ENCODE measurements at regions not wholly inside any gene's neighbourhood (a gene's known extent, or its start where the extent isn't known, plus 50 kb on each side); places are given as distances from the start of the nearest gene placed in this dataset.
"Not testable (repeated sequence)": the region's sequence is repeated elsewhere in the genome, so short reads cannot be mapped to it uniquely, and the experiment has no call there.

DNA sequence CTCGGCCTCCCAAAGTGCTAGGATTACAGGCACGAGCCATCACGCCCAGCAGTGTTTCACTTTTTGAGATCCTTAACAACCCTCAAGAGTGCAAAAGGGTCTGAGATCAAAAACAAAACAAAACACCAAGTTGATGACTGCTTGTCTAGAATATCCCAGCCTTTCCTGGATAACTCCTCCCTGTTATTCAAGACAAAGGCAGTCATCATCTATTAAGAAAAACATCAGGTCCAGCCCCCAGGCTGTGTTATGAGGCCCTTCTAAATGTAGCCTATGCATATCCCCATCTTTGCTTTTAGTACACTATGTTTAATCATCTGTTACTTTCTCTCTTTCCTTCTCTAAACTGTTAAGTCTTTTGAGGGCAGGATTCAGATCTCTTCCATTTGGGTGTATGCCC is 150.1 kb upstream of the FHIT start:
- CTCF ChIA-PET = no interaction called here
- POLR2A ChIA-PET = no interaction called here
- intact Hi-C loops (cut with micrococcal nuclease) = no loop called here

DNA sequence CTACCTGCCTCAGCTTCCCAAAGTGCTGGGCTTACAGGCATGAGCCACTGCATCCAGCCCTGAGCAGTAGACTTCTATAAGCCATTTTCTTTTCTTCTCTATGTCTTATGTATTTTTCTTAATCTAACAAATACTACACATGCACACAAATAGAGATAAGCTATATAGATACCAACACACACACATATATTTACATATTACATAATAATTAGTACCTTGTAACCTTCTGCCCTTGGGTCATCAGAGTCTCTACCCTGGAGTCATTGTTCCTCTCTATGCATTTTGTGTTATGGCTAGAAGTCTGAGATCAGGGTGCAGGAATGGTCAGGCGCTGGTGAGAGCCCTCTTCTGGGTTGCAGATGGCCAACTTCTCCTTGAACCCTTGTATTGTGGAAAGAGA is 154.0 kb upstream of the PTPRG start:
- Mint-ChIP-seq H3K36me3 (no peaks in the 10 kb centered on the region), H3K27me3 (peaks cover 10% of the 10 kb centered on the region), H3K4me1 (ENCODE audit: low read depth) (no peaks in the 10 kb centered on the region), H3K27ac (no peak overlapping the region), H3K4me3 (no peak overlapping the region), H3K9me3 (no peaks in the 10 kb centered on the region)
- no peak for DNase-seq
- intact Hi-C loops (cut with micrococcal nuclease) = no loop called here
- ChIA-PET POLR2A (no interaction called here), CTCF (no interaction called here)

More for the DNA sequence above, 150.1 kb upstream of the FHIT start:
- Mint-ChIP-seq H3K4me3 (no peak overlapping the region), H3K9me3 (peaks cover under 1% of the 10 kb centered on the region), H3K4me1 (ENCODE audit: low read depth) (no peaks in the 10 kb centered on the region), H3K36me3 (no peaks in the 10 kb centered on the region), H3K27ac (no peak overlapping the region), H3K27me3 (no peaks in the 10 kb centered on the region)
- DNase-seq = no peak

DNA sequence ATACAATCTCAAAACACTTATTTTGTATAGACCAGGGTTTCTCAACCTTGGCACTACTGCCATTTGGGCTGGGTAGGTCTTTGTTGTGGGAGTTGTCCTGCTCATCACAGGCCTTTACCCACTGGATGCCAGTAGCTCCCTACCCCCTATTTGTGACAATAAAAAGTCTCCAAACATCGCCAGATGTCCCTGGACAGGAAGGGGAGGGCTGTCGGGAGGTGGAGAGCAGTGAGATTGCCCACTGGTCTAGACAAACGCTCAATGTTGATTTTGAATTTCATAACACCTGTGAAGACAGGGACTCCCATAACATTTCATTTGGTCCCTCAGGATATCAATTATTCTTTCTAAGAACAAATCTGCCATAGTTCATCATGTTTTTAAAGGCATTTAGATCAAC is 151.7 kb upstream of the PTPRG start:
- no peak for DNase-seq
- Mint-ChIP-seq H3K36me3 (no peaks in the 10 kb centered on the region), H3K27me3 (peaks cover 10% of the 10 kb centered on the region), H3K4me3 (no peak overlapping the region), H3K4me1 (ENCODE audit: low read depth) (no peaks in the 10 kb centered on the region), H3K9me3 (no peaks in the 10 kb centered on the region), H3K27ac (no peak overlapping the region)
- intact Hi-C loops (cut with micrococcal nuclease) = no loop called here
- ChIA-PET CTCF (no interaction called here), POLR2A (no interaction called here)

DNA sequence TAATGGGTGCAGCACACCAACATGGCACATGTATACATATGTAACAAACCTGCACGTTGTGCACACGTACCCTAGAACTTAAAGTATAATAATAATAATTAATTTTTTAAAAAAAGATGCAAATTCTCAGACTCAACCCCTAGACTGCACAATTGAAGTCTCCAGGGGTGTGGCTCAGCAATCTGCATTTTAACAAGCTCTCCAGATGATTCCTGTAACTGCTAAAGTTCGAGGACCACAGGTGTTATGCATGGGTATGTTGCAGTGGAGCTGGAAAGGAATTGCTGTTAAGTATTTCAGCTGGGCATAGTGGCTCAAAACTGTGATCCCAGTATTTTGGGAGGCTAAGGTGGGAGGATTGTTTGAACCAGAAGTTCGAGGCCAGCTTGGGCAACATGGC is 151.0 kb upstream of the PTPRG start:
- DNase-seq; POLR2A ChIA-PET; H3K4me3 Mint-ChIP-seq; H3K9me3 Mint-ChIP-seq; intact Hi-C loops (cut with micrococcal nuclease); H3K27me3 Mint-ChIP-seq; H3K4me1 Mint-ChIP-seq (ENCODE audit: low read depth); H3K36me3 Mint-ChIP-seq; CTCF ChIA-PET; H3K27ac Mint-ChIP-seq: not testable (repeated sequence)

DNA sequence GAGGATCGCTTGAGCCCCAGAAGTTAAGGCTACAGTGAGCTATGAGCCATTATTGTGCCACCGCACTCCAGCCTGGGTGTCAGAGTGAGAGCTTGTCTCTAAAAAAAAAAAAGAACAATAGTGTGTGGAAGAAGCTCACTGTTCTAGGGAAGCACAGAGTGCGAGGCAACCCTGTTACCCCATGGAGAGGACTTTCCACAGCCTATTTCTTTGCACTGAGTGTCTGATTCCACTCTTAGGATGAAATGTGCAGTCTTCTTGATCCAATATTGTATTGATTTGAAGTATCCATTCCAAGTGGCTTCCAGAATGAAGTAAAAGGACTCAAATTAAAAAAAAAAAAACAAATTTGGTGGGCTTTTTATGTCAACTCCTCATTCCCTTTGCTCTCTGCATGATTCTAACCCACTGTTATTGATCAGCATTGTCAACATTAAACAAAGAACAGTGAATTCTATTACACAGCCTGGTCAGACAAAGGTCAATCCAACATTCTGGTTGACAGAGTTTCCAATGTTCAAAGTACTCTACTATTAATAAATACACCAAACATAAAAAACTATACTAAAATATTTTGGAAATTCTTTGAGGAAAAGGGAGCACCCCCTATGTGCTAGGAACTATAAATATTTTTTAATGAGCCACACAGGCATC is 150.2 kb upstream of the PTPRG start:
- Mint-ChIP-seq H3K4me1 (ENCODE audit: low read depth) (no peaks in the 10 kb centered on the region), H3K36me3 (no peaks in the 10 kb centered on the region), H3K27ac (no peak overlapping the region), H3K27me3 (peaks cover 10% of the 10 kb centered on the region), H3K4me3 (no peak overlapping the region), H3K9me3 (no peaks in the 10 kb centered on the region)
- POLR2A ChIA-PET = no interaction called here
- intact Hi-C loops (cut with micrococcal nuclease) = no loop called here
- CTCF ChIA-PET = no interaction called here
- no peak for DNase-seq

DNA sequence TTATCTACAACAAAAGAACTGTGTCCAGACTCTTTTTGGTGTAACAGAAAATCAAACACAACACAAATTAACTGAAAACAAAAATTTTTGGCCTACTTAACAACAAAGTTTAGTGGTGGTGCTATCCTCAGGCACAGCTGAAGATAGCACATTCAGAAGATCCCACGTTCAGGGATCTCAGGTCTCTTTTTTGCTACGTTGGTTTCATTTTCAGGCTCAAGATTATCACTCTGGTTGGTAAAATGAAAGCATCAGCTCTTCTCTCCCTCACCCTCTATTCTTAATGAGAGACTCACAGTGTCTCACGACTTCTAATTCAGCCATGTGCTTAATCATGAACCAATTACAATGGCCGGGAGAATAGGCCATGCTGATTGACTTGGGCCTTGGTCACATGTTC is 146.9 kb upstream of the PTPRG start:
- intact Hi-C loops (cut with micrococcal nuclease) = no loop called here
- ChIA-PET POLR2A (no interaction called here), CTCF (interaction anchor here (0.8 kb wide), 1 partner anchor 32 kb away, joined by 3 read pairs; no protein-coding TSS in a partner anchor)
- H3K36me3 Mint-ChIP-seq = no peaks in the 10 kb centered on the region
- peaks cover 4% of the 10 kb centered on the region for H3K27me3 Mint-ChIP-seq
- H3K4me3 Mint-ChIP-seq = no peak overlapping the region
- no peaks in the 10 kb centered on the region for H3K9me3 Mint-ChIP-seq
- no peak for DNase-seq
- no peak overlapping the region for H3K27ac Mint-ChIP-seq
- no peaks in the 10 kb centered on the region for H3K4me1 Mint-ChIP-seq (ENCODE audit: low read depth)

DNA sequence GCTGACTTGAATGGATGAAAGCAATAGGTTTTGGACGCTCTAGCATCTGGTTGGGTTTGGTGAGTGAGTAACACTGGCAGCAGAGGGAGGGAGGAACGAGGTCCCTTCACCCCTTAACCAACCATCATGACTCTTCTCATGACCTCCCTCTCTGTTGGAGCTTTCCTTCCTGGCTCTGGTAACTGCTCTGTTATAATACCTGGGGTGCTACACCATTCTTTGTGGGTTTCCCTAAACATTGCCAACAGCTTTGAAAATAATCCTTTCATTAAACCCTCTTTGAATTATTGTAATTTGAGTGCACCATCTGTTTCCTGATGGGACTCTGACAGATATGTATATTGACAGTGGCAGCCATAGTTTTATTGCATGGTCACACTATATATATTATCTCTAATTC is 146.2 kb upstream of the PTPRG start:
- no peak for DNase-seq
- intact Hi-C loops (cut with micrococcal nuclease) = no loop called here
- Mint-ChIP-seq H3K4me1 (ENCODE audit: low read depth) (peaks cover 3% of the 10 kb centered on the region), H3K9me3 (no peaks in the 10 kb centered on the region), H3K36me3 (no peaks in the 10 kb centered on the region), H3K27me3 (peaks cover 4% of the 10 kb centered on the region), H3K4me3 (no peak overlapping the region), H3K27ac (no peak overlapping the region)
- CTCF ChIA-PET = no interaction called here
- POLR2A ChIA-PET = no interaction called here

DNA sequence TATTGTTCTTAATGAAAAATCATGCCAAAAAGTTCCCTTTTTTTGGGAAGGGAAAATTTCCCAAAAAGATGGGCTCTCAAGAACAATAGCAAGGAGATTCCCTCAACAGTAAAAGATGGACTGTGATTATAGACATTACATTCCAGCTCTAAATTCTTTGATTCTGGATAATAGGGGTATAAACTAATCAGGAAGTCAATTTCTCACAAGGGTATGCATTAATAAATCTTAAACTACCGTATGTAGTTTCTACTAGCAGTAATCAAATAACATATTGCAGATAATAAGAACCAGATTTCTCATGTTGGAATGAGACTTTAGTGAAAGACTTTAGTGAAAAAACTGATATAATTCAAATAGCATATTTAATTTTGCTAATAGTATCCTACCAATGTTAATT is 144.8 kb upstream of the PTPRG start:
- ChIA-PET CTCF (no interaction called here), POLR2A (no interaction called here)
- Mint-ChIP-seq H3K9me3 (no peaks in the 10 kb centered on the region), H3K27ac (no peak overlapping the region), H3K36me3 (no peaks in the 10 kb centered on the region), H3K27me3 (peaks cover 3% of the 10 kb centered on the region), H3K4me3 (no peak overlapping the region), H3K4me1 (ENCODE audit: low read depth) (peaks cover 8% of the 10 kb centered on the region)
- no peak for DNase-seq
- intact Hi-C loops (cut with micrococcal nuclease) = no loop called here

DNA sequence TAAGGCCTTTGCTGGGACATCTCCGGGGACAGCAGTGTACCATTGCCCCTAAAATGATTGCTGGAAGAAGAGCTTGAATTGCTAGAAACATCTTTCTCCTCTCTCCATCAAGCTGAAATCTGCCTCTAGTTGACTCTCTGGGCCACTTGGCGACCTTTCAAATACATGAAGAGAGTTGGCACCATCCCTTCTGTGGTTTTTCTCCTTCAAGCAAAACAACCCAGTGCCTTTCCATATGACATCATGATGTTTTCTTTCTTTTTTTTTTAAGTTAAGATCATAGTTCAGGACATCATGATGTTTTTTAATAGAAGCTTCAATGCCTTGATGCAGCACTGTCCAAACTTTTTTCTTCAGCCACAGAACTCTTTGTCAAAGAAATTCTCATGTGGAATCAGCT is 144.0 kb upstream of the PTPRG start:
- no peaks in the 10 kb centered on the region for H3K36me3 Mint-ChIP-seq
- ChIA-PET POLR2A (no interaction called here), CTCF (no interaction called here)
- no peak overlapping the region for H3K27ac Mint-ChIP-seq
- H3K4me1 Mint-ChIP-seq (ENCODE audit: low read depth) = peaks cover 8% of the 10 kb centered on the region
- H3K4me3 Mint-ChIP-seq = no peak overlapping the region
- no peak for DNase-seq
- peaks cover 1% of the 10 kb centered on the region for H3K27me3 Mint-ChIP-seq
- H3K9me3 Mint-ChIP-seq = no peaks in the 10 kb centered on the region
- intact Hi-C loops (cut with micrococcal nuclease) = no loop called here

DNA sequence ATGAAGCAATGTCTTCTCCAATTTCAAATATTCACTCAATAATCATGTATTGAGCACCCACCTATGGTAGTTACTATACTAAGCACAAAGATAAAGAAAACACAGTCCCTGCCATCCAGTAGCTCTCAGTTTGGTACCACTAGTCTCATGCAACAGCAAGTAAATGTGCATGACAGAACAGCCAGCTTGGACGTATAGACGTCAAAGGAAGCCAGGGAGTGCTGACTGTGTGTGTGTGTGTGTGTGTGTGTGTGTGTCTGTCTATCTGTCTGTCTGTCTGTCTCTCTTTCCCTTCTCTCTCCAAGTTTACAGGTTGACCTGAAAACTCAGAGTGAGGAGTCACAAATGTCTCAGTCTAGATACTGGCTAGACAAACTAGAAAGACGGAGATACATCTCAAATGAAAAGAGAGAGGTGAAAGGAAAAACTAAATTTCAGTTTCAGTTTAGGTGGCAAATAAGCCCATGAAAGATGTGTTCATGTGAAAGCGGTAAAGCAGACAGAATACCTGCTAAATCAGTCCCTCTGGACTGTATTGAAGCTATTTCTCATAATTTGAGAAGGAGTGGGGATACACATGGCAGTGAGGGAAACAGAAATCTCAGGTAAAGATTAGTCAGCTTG is 141.1 kb upstream of the PTPRG start:
- Mint-ChIP-seq H3K4me3 (no peak overlapping the region), H3K9me3 (no peaks in the 10 kb centered on the region), H3K27ac (peak overlapping the region; percentile 21), H3K27me3 (peaks cover 1% of the 10 kb centered on the region), H3K36me3 (no peaks in the 10 kb centered on the region), H3K4me1 (ENCODE audit: low read depth) (peaks cover 8% of the 10 kb centered on the region)
- no peak for DNase-seq
- POLR2A ChIA-PET = no interaction called here
- intact Hi-C loops (cut with micrococcal nuclease) = no loop called here
- CTCF ChIA-PET = no interaction called here

DNA sequence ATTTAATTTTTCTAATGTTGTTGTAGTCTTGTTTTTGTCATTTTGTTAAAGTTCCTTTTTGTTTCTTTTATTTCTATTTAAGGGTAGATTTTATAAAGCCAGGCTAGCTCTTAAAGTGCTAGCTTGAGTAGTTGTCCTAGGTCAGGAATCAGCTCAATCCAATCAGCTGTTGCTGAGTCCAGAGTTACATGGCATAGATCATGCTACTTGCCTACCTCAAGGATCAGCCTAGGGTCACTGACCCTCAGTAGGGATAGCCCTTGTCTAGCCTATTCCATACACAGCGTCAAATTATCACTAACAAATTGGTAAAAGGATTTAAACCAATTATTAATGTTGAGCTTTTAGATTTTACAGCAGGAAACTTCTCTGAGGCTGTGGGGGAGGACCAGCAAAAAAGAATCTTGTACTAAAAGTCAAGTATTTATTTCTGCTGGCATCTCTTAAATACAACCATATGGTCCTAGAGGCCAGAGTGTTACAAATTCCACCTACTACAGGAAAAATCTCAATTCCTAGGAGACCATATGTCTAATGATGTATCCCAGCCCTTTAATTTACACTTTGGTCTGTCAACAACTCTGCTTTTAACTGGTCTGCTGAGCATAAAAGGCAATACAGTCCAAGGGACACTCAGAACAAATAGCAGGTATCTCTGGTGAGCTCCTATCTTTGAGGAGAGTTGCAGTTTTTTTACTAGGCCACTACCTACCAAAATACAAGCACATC is 138.3 kb upstream of the PTPRG start:
- Mint-ChIP-seq H3K27me3 (no peaks in the 10 kb centered on the region), H3K27ac (no peak overlapping the region), H3K9me3 (no peaks in the 10 kb centered on the region), H3K4me3 (no peak overlapping the region), H3K36me3 (no peaks in the 10 kb centered on the region), H3K4me1 (ENCODE audit: low read depth) (peaks cover 8% of the 10 kb centered on the region)
- intact Hi-C loops (cut with micrococcal nuclease) = no loop called here
- ChIA-PET CTCF (no interaction called here), POLR2A (no interaction called here)
- DNase-seq = no peak

DNA sequence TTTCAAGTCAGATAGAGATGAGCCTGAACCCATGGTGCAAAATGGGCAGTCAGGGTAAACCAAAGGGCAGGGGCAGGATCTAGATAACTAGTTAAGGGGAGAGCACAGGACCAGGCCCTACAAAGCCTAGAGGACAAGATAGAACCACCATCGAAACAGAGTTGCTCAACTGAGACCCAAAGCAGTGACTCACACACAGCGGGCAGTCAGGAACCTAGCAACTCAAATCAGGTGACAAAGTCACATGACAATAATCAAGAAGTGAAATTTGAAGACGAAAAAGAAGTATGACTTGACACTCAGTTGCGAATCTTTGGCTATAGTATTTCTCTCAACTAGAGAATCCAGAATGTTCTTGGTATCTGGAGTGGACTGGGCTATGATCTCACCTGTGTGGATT is 136.0 kb upstream of the PTPRG start:
- no peaks in the 10 kb centered on the region for H3K27me3 Mint-ChIP-seq
- POLR2A ChIA-PET = no interaction called here
- no peaks in the 10 kb centered on the region for H3K36me3 Mint-ChIP-seq
- intact Hi-C loops (cut with micrococcal nuclease) = no loop called here
- H3K27ac Mint-ChIP-seq = no peak overlapping the region
- no peaks in the 10 kb centered on the region for H3K9me3 Mint-ChIP-seq
- no peak overlapping the region for H3K4me3 Mint-ChIP-seq
- no peak for DNase-seq
- CTCF ChIA-PET = no interaction called here
- H3K4me1 Mint-ChIP-seq (ENCODE audit: low read depth) = peaks cover 3% of the 10 kb centered on the region

DNA sequence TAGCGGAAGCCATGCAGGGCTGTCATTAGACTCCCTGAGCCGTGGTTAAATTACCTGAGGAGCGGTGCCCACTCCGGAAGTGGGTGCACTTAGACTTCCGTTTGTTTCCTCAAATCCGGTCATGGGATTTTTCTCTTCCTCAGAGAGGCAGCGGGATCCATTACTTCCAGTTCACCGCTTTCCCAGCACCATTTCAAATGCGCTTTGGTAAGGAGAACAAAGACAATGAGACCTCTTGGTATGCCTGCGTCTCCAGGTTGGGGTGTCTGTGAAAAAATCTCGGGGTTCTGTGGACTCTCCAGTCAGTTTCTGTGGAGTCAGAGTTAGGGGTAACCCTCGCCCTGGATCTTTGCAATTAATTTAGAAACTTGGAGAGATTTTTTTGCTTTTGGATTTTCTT is 132.3 kb upstream of the PTPRG start:
- DNase-seq = no peak
- ChIA-PET CTCF (interaction anchor here (0.5 kb wide), 1 partner anchor 846 kb away, joined by 3 read pairs; no protein-coding TSS in a partner anchor), POLR2A (no interaction called here)
- no peaks in the 10 kb centered on the region for H3K4me1 Mint-ChIP-seq (ENCODE audit: low read depth)
- H3K36me3 Mint-ChIP-seq = no peaks in the 10 kb centered on the region
- no peak overlapping the region for H3K4me3 Mint-ChIP-seq
- no peaks in the 10 kb centered on the region for H3K9me3 Mint-ChIP-seq
- no peaks in the 10 kb centered on the region for H3K27me3 Mint-ChIP-seq
- no peak overlapping the region for H3K27ac Mint-ChIP-seq
- intact Hi-C loops (cut with micrococcal nuclease) = no loop called here
